HG03575 (cell line): ENCODE measurements at regions not wholly inside any gene's neighbourhood (a gene's known extent, or its start where the extent isn't known, plus 50 kb on each side); places are given as distances from the start of the nearest gene placed in this dataset.
"Not testable (repeated sequence)": the region's sequence is repeated elsewhere in the genome, so short reads cannot be mapped to it uniquely, and the experiment has no call there.

Experiments
- ATAC-seq: cut with Tn5 transposase; IDR thresholded peaks from one replicate; pipeline ENCODE4 v1.9.1; 2021; ENCODE audit not compliant: unreplicated experiment, insufficient number of reproducible peaks, low FRiP score; ENCODE audit errors: extremely low read depth

DNA sequence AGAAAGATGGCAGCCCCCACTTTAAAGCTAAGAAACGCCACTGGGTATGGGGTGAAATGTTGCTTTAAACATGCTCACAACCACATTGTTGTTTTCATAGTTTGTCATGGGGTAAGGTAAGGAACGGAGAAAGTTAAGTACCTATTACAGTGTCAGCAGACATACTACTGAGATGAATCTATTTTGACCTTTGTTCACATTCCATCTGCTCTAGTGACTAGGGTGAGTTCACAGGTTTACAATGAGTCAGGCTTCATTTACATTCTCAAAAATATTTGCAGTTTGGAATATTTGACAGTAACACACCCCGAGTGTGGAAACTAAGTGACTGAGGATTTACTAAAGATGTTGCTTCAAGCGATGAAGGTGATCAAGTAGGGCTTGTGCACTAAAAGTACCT, 428.7 kb upstream of the ACVR2A start:
- no peak for ATAC-seq

DNA sequence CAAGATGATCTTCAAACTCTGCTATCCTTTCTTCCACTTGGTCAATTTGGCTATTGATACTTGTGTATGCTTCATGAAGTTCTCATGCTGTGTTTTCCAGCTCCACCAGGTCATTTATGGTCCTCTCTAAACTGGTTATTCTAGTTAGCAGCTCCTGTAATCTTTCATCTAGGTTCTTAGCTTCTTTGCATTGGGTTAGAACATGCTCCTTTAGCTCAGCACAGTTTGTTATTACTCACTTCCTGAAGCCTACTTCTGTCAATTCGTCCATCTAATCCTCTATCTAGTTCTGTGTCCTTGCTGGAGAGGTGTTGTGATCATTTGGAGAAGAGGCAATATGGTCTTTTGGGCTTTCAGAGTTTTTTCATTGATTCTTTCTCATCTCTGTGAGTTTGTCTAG, 430.2 kb upstream of the ACVR2A start:
- not testable (repeated sequence) for ATAC-seq

DNA sequence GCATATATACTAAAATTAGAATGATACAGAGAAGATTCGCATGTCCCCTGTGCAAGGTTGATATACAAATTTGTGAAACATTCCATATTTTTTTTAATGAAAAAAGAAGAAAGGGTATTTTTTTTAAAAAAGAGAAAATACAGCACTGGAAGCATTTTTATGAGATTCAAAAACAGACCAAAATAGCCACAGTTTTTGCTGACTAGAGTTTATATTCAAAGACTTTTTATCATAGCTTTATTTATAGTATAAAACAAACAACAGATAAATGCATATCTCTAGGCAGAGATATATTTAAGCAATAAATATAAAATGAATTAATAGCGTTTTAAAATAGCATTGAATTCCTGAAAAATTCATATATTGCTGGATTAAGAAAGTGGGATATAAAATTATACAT, 436.5 kb upstream of the ACVR2A start:
- no peak for ATAC-seq

DNA sequence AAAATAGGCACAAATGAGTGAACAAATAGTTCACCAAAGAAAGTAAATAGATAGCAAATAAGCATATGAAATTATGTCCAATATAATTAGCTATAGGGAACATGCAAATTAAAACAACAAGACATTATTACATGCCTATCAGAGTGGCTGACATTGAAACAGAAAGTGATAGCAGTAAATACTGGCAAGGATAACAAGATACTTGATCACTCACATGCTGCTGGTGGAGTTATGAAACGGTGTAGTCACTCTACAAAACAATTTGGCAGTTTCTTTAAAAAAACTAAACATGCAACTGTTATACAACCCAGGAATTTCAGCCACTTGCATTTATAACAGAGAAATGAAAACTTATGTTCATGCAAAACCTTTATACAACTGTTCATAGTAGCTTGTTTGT, 439.2 kb upstream of the ACVR2A start:
- ATAC-seq: no peak

DNA sequence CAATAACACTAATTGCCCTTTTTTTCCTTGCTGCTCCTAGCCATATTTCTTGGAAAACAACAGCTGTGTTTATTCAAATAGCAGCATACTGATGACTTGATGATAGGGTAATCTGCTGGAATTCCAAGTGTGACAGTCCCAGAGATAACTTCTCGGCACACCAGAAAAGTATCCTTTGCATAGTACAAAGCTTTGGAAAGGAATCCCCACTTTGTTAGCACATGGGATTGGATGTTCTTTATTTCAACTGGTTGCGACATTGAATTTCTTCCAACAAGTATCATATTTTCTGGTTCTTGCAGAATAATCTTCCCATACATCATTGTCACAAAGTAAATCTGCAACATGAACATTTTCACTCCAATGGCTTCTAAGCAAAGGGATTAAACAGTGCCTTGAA, 445.8 kb upstream of the ACVR2A start:
- no peak for ATAC-seq

DNA sequence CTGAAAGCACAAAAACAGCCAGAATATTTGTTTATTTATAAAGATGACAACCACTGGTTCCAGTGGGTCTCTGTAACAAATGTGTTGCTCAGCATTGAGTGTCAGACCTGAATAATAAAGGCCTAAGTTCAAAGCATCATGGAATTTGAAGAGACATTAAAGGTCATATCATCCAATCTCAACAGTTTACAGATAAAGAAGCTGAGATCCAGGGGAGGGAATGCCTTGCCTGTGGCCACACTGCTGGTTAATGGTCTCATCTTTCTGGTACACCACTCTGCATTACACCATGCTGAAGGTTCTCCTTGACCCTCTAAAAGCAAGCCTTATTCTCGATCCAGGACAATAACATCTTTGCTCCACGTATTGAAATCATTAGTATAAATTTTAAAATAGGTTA, 446.5 kb upstream of the ACVR2A start:
- ATAC-seq: no peak

DNA sequence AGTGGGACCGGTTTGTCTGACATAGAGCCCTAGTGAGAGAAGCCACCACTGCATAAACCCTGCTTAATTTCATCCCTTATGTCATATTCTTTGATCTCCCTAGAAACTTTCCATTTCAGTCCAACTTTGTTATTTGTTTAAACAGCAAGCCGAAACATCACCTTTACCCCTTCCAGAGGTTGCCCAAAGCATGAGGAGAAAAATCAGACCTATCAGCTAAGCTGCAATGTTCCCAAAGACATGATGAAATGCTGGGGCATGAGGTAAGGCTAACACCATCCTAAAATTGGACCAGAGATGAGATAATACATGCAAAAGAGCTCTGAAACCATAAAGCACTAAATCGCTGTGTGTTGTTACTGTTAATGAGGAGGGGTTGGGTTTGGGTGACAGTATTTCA, 447.9 kb upstream of the ACVR2A start:
- ATAC-seq: no peak

DNA sequence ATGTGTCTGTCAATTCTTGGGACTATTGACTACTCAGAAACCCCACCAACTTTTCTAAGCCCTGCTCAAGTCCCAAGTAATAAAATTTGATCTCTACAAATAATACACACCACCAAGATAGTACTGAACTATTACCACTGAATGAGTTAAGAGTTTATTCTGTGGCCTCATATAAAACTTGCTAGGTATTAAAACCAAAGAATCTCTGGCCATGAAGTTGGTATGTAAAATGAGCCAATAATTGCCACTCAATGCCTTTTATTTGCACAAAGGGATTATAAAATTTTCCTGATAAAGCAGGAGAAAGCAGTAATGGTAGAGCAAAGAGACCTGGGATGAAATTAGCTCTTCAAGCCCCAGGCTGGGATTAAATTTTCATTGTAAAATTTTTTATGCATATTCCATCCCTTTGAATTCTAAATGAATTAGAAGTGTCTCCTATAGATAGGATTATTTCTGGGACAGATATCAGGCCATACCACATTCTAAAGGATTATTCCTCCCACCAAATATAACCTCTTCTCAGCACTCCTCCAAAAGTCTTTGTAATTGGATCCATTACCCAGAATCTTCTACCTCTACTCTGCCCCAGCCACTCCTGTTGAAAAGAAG, 450.5 kb upstream of the ACVR2A start:
- no peak for ATAC-seq

DNA sequence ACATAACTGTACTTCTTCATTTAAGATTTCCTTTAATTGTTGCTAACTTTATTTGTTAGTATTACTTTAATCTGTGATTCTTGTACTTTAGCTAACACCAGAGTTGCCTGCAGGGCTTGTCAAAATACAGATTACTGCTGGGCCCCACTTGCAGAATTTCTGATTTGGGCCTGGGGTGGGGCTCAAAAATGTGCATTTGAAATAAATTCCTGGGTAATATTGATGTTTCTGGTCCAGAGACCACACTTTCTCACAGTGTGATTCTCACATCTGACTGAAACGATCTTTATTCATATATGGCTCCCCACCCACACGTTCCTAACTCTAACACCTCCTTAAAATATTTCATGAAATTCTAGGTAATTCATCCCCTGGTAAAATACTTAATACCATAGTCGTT, 452.6 kb upstream of the ACVR2A start:
- no peak for ATAC-seq

DNA sequence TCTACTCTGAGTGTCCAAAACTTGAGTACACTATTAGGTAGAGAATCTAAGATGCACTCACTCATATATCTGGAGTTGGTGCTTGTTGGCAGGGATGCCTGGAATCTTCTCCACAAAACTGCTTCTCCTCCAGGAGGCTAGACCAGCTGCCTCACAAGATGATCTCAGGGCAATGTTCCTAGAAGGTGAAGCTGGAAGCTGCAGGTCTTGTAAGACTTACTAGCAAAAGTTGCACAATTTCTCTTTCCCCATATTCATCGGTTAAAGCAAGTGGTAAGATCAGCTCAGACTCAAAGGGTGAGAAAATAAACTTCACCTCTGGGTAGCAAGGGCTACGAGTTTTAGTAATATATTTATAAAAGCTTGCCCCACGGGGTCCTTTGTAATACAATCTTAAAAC, 454.4 kb upstream of the ACVR2A start:
- no peak for ATAC-seq

DNA sequence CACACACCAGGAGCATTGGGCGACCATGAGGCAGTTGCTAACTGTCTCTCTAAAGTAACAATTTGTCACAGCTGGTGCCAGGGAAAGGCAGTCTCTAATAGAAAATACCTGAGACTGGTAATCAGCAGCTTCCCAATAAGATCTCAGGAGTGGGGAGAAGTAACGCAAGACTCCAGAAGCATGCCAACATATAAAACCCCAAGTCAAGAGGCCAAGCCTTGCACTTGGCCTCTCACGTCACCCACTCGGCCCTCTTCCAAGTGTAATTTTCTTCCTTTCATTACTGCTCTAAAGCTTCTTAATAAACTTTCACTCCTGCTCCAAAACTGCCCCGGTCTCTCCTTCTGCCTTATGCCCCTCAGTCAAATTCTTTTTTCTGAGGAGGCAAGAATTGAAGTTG, 455.6 kb upstream of the ACVR2A start:
- no peak for ATAC-seq

DNA sequence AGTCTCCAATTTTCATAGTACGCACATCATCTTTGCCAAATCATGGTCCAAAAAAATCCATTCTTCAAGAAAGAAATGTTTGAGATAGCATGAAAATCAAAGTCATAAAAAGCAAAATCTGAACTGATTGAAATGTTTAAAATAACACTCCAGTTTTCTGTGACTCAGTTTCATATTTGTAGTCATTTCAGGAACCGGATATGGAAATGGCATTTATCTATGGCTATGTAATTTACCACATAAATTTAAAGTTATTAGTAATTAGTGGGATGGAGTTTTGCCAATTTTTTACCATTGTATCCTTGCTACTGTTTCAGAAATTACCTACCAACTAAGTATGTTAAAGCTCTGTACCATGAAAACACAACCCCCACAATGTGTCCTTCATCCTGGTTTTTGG, 456.6 kb upstream of the ACVR2A start:
- no peak for ATAC-seq

DNA sequence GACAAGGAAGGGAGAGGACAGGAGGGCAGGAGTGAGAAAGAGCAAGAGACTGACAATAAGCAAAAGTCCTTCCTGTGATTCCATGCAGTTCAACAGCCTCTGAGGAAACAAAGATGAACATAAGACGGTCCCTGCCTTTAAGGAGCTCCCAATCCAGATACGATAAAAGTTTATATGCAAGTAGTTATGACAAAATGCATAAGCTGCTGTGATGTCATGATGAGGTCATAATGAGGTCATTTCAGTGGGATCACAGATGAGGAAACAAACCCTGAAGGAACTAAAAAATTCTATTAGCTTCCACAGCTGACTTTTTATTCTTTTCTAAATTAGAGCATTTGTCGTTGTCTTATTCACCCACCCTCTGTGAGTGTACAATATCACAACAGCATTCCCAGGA, 458.5 kb upstream of the ACVR2A start:
- ATAC-seq: no peak

DNA sequence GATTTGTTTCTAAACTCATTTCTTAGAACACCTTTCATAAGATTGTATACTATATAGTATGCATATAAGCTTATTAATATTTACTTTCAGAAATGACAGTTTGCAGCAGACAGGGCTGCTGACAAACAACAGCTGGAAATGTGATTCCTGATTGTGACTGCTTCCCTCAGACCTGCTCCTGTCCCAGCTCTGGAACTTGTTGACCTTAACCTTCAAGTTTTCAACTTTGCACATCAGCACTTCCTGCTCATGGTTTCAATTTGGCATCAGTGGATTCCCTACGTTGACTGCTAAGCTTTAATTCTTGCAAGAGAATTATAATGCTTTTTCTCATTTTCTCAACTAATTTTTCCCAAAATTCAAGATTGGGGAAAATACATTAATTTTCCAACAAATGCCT, 459.2 kb upstream of the ACVR2A start:
- ATAC-seq: no peak

DNA sequence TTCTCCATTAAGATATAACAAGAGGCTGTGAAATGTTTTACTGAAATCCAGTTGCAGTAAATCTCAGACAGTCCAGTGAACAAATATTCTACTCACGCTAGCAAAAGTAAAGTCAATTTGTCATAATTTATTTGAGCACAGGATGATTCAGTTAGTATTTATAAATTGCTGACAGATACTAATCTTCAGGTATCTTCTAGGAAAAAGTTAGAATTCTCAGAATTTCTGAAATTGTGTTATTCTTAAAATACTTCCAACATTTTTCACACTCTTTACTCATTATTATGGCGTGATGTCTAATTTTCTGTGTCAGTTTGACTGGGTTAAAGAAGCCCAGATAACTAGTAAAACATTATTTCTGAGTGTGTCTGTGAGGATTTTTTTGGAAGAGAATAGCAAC, 460.2 kb upstream of the ACVR2A start:
- ATAC-seq: no peak

DNA sequence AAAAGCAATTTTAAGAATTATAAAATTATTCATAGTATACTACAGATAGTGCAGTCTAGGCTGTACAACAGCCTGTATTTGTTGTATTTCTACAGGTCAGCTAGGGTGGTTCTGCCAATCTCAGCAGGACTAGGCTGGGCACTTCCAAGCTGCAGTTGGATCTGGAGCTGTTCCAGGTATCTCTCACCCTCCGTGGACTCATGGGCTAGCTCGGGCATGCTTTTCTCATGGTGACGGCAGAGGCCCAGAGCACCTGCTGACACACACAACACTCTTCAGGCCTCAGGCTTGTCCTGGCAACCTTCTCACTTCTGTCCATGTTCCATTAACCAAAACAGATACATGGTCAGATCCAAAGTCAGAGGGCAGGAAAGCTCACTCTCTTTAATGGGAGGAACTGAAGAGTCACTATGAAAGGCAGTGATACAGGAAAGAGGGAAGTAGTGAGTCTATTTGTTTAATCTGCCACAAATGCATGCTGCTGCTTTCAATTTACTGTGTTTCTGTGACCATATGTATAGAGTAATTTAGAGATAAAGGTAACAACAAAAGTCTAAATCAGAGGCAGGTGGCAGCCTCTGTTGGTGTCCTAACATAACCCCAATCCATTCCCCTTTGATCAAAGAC, 462.4 kb upstream of the ACVR2A start:
- ATAC-seq: no peak

DNA sequence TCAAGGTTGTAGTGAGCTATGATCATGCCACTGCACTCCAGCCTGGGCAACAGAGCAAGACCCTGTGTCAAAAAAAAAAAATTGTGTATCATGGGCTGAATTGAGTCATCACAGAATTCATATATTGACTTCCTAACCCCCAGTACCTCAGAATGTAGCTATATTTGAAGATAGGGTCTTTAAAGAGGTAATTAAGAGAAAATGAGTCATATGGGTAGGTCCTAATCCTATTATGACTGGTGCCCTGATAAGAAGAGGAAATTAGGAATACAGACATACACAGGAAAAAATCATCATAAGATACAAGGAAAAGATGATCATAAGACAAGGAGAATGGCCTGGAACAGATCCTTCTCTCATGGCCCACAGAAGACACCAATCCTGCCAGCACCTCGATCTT, 466.4 kb upstream of the ACVR2A start:
- ATAC-seq: no peak

DNA sequence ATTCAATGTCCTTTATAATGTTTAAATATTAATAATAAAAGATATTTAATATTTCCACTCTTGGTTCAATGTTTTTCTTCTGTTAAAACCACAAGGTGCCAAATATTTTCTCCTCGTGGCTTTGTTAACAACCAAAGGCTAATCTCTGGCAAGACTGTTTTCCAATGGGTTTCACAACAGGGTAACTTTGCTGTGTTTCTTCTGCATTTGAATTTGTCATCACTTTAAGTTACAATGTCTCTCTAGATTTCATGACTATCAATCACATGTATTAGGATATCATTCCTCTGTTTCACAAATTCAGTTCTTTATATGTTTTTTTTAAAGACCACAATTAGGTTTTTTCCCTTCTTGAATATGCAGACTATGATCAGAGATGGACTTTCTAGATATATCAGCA, 469.8 kb upstream of the ACVR2A start:
- no peak for ATAC-seq

DNA sequence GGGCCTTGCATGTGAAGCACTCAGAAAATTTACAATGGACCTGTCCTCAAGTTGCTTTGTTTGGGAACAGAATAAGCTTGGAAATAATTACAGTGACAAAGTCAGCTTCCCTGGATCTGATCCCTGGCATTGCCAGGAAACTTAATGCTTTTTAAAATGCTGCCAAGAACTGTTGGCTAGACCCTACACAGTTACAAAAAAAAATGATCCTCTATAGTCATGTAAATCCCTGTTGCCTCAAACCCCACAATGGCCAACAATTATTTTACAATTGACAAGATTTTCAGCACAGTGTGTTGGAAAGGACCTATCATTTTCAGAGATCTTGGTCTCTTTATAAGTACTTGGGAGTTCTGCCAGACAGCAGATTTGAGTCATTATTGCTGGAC, 470.4 kb upstream of the ACVR2A start:
- no peak for ATAC-seq

DNA sequence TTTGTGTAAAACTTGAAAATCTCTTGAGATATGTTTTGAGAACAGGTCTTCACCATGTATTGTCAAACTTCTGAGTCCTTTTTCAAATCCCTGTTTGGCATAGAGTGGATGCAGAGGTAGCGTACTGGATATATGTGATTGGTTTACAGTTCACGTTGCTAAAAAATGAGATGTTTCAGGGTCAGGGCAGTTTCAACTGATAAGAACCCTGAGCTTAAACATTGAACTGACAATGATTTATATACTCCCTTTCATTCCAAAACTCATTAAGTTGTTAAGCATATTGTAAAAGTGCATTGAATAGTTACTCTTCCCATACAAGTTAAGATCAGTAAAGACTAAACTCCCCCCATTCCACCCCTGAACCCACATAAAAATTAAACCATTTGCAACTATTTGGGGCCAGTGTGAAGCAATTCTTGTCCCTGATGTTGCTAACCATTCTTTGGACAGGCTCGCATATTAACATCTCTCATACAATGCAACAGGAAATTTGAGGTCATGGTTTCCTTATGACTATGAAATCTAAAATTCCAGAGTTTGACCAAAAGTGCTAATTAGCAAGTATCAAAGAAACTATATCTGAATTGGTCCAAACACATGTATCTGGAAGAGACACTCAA, 470.9 kb upstream of the ACVR2A start:
- no peak for ATAC-seq

DNA sequence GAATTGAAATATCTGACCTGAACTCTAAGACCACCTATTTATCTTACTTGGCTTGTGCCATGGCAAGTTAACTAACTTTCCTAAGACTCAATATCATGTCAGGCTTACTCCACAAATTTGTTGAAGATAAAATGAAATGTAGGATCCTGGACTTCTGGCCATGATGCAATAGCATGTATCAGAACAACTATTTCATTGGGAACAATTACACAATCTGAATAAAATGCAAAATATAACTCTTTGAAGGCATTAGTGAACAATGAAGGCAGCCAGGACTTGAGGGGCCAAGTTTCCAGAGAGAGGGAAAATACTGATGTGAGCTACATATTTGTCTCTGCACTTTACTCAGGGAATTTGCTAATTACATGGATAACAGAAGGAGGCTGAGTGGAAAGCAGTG, 476.5 kb upstream of the ACVR2A start:
- no peak for ATAC-seq
